Mesenchymal stem cell (in vitro differentiated cells and primary cell): ENCODE measurements at regions not wholly inside any gene's neighbourhood (a gene's known extent, or its start where the extent isn't known, plus 50 kb on each side); places are given as distances from the start of the nearest gene placed in this dataset.

Experiments
- DNase-seq: peaks from one replicate; pipeline ENCODE4 v3.0.0-alpha.2; 2013
- H2AFZ ChIP-seq: one replicate; pipeline ENCODE4 v1.6.1; 2013; ENCODE audit warnings: low read depth, mild to moderate bottlenecking, control low read depth, inconsistent platforms, low read length, moderate library complexity
- H2AK5ac ChIP-seq: 2 replicates; pipeline ENCODE4 v1.6.1; 2013; ENCODE audit warnings: low read length, moderate library complexity, mild to moderate bottlenecking, inconsistent platforms; ENCODE audit not compliant: severe bottlenecking
- H2BK120ac ChIP-seq: one replicate; pipeline ENCODE4 v1.6.1; 2013; ENCODE audit warnings: low read depth, mild to moderate bottlenecking, inconsistent platforms, low read length, moderate library complexity
- H2BK12ac ChIP-seq, 2 experiments: one replicate each; pipeline ENCODE4 v1.6.1; 2013; ENCODE audit warnings: inconsistent platforms in 2 of 2, low read length in 2 of 2, mild to moderate bottlenecking in 2 of 2, moderate library complexity in 2 of 2, control low read depth in 1 of 2
- H2BK15ac ChIP-seq: one replicate; pipeline ENCODE4 v1.6.1; 2013; ENCODE audit warnings: mild to moderate bottlenecking, low read depth, inconsistent platforms; ENCODE audit not compliant: poor library complexity, severe bottlenecking
- H2BK5ac ChIP-seq: 2 replicates; pipeline ENCODE4 v1.6.1; 2013; ENCODE audit warnings: low read depth, mild to moderate bottlenecking, low read length, control low read depth, inconsistent platforms; ENCODE audit not compliant: poor library complexity, severe bottlenecking
- H3K14ac ChIP-seq, 2 experiments: one replicate each; pipeline ENCODE4 v1.6.1; 2013; ENCODE audit warnings: inconsistent platforms in 2 of 2, low read length in 2 of 2, control low read depth in 1 of 2, mild to moderate bottlenecking in 1 of 2, moderate library complexity in 1 of 2
- H3K18ac ChIP-seq, 2 experiments: one replicate each; pipeline ENCODE4 v1.6.1; 2013; ENCODE audit warnings: inconsistent platforms in 2 of 2, low read length in 2 of 2, control low read depth in 1 of 2, low read depth in 1 of 2, mild to moderate bottlenecking in 1 of 2
- H3K23ac ChIP-seq, 2 experiments: one replicate each; pipeline ENCODE4 v1.6.1; 2013; ENCODE audit warnings: inconsistent platforms in 2 of 2, low read length in 2 of 2, mild to moderate bottlenecking in 2 of 2, moderate library complexity in 2 of 2, control low read depth in 1 of 2
- H3K27ac ChIP-seq: 2 replicates; pipeline ENCODE4 v1.5.1; 2013; ENCODE audit warnings: mild to moderate bottlenecking, moderate library complexity, low read length, control low read depth, inconsistent platforms; ENCODE audit not compliant: poor library complexity, severe bottlenecking
- H3K27me3 ChIP-seq, 2 experiments: 2 replicates each; pipeline versions ENCODE4 v1.6.1 to v1.7.0; 2013; ENCODE audit warnings: low read length in 2 of 2, mild to moderate bottlenecking in 2 of 2, moderate library complexity in 2 of 2, control low read depth in 1 of 2, inconsistent platforms in 1 of 2; ENCODE audit not compliant: control insufficient read depth in 1 of 2, insufficient read depth in 1 of 2
- H3K36me3 ChIP-seq, 2 experiments: 2 replicates each; pipeline versions ENCODE4 v1.6.1 to v1.7.0; 2013; ENCODE audit warnings: low read length in 2 of 2, control low read depth in 1 of 2, inconsistent platforms in 1 of 2, low read depth in 1 of 2, mild to moderate bottlenecking in 1 of 2; ENCODE audit not compliant: insufficient read depth in 2 of 2, control insufficient read depth in 1 of 2
- H3K4ac ChIP-seq, 2 experiments: one replicate each; pipeline ENCODE4 v1.6.1; 2013; ENCODE audit warnings: inconsistent platforms in 2 of 2, low read length in 2 of 2, mild to moderate bottlenecking in 2 of 2, moderate library complexity in 2 of 2, control low read depth in 1 of 2, low read depth in 1 of 2
- H3K4me1 ChIP-seq: 2 replicates; pipeline ENCODE4 v1.6.1; 2013; ENCODE audit warnings: low read depth, low read length, control low read depth; ENCODE audit not compliant: control insufficient read depth, insufficient read depth
- H3K4me2 ChIP-seq: 2 replicates; pipeline ENCODE4 v1.6.1; 2013; ENCODE audit warnings: low read length, mild to moderate bottlenecking, inconsistent platforms; ENCODE audit not compliant: poor library complexity, severe bottlenecking
- H3K4me3 ChIP-seq, 2 experiments: 2 replicates each; pipeline versions ENCODE4 v1.5.1 to v1.7.0; 2013; ENCODE audit warnings: low read length in 2 of 2, mild to moderate bottlenecking in 2 of 2, control low read depth in 1 of 2, low read depth in 1 of 2; ENCODE audit not compliant: insufficient read depth in 1 of 2
- H3K79me1 ChIP-seq: replicated peaks from 2 replicates; pipeline ENCODE4 v1.6.1; 2013; ENCODE audit warnings: mild to moderate bottlenecking, control low read depth, low read length, inconsistent platforms; ENCODE audit not compliant: poor library complexity, severe bottlenecking
- H3K9ac ChIP-seq: 2 replicates; pipeline ENCODE4 v1.7.0; 2013; ENCODE audit warnings: mild to moderate bottlenecking, low read length, moderate library complexity
- H3K9me3 ChIP-seq: 2 replicates; pipeline ENCODE4 v1.7.0; 2013; ENCODE audit warnings: mild to moderate bottlenecking, low read length; ENCODE audit not compliant: control insufficient read depth
- H4K8ac ChIP-seq: one replicate; pipeline ENCODE4 v1.6.1; 2013; ENCODE audit warnings: inconsistent platforms, mild to moderate bottlenecking, low read length, moderate library complexity
- H4K91ac ChIP-seq: one replicate; pipeline ENCODE4 v1.6.1; 2013; ENCODE audit warnings: mild to moderate bottlenecking, low read length, inconsistent platforms
- WGBS: methylation state at CpG from one replicate; pipeline ENCODE4 v1.1.7; 2013; ENCODE audit warnings: mixed read lengths; 5-methylcytosine and 5-hydroxymethylcytosine counted together

GRCh38 chr5:145591578-145591977 is 243.6 kb downstream of the PRELID2 start:
- no peak overlapping the region for H2BK5ac ChIP-seq

DNA sequence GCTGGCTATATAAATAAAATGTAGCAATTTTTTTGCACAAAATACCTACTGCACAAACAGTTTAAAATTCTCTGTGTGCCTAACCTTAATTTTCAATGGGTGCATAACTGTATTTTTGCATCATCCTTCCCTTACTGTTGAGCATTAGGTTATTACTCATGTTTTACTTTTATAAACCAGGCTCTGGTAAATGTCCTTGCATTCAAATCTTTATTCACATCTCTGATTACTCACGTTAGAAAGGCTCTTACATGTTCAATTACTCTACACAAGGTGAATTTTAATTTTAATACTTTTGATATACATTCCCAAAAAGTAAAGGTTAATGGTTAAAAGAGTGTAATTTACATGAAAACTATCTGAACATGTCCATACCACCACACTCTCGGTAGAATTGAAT is 246.1 kb downstream of the PRELID2 start:
- no peaks in the 10 kb centered on the region for H3K9me3 ChIP-seq
- H4K8ac ChIP-seq: no peak overlapping the region
- no peak overlapping the region for H4K91ac ChIP-seq
- no peak overlapping the region for H3K9ac ChIP-seq
- H2BK120ac ChIP-seq: no peak overlapping the region
- H3K18ac ChIP-seq: no peak overlapping the region
- H2AFZ ChIP-seq: no peak overlapping the region
- no peak for DNase-seq
- no peak overlapping the region for H3K4me2 ChIP-seq
- no peak overlapping the region for H2BK15ac ChIP-seq
- no peaks in the 10 kb centered on the region for H3K36me3 ChIP-seq
- WGBS: no CpG with 5 or more reads among the region's 2 CpGs
- no peak overlapping the region for H2AK5ac ChIP-seq
- H3K79me1 ChIP-seq: no peaks in the 10 kb centered on the region
- no peak overlapping the region for H3K4ac ChIP-seq
- peaks cover 2% of the 10 kb centered on the region for H3K4me1 ChIP-seq
- no peak overlapping the region for H3K27ac ChIP-seq
- no peak overlapping the region for H2BK5ac ChIP-seq
- H3K27me3 ChIP-seq: no peaks in the 10 kb centered on the region
- no peak overlapping the region for H3K14ac ChIP-seq
- H2BK12ac ChIP-seq: no peak overlapping the region
- no peak overlapping the region for H3K23ac ChIP-seq
- no peak overlapping the region for H3K4me3 ChIP-seq

More at GRCh38 chr5:145591578-145591977, 243.6 kb downstream of the PRELID2 start:
- no peak overlapping the region for H4K8ac ChIP-seq
- 73% methylated on average over 1 of the region's 1 CpG for WGBS
- no peaks in the 10 kb centered on the region for H3K79me1 ChIP-seq
- no peak overlapping the region for H3K4me2 ChIP-seq
- H2BK120ac ChIP-seq: no peak overlapping the region
- H3K18ac ChIP-seq: no peak overlapping the region
- no peak for DNase-seq
- no peak overlapping the region for H2BK15ac ChIP-seq
- peaks cover 2% of the 10 kb centered on the region for H3K4me1 ChIP-seq
- no peak overlapping the region for H3K27ac ChIP-seq
- H2AK5ac ChIP-seq: no peak overlapping the region
- no peak overlapping the region for H3K23ac ChIP-seq
- no peaks in the 10 kb centered on the region for H3K9me3 ChIP-seq
- H3K36me3 ChIP-seq: no peaks in the 10 kb centered on the region
- no peaks in the 10 kb centered on the region for H3K27me3 ChIP-seq
- H3K4me3 ChIP-seq: no peak overlapping the region
- H3K9ac ChIP-seq: no peak overlapping the region
- H2AFZ ChIP-seq: no peak overlapping the region
- no peak overlapping the region for H3K4ac ChIP-seq
- no peak overlapping the region for H4K91ac ChIP-seq
- no peak overlapping the region for H2BK12ac ChIP-seq
- H3K14ac ChIP-seq: no peak overlapping the region

- Histone ChIP-seq H3K18ac (no peak overlapping the region), H3K27me3 (no peaks in the 10 kb centered on the region), H3K36me3 (no peaks in the 10 kb centered on the region)
Observed at GRCh38 chr5:145588558-145588957, 246.6 kb downstream of the PRELID2 start.

GRCh38 chr5:145588113-145588512 is 247.0 kb downstream of the PRELID2 start:
- Histone ChIP-seq H3K14ac (no peak overlapping the region), H3K4me3 (peak overlapping the region in 1 of 2 experiments; percentile 12), H2BK12ac (no peak overlapping the region), H2BK15ac (no peak overlapping the region), H2AFZ (no peak overlapping the region), H3K9me3 (no peaks in the 10 kb centered on the region), H3K9ac (peak overlapping the region; percentile 52), H3K79me1 (no peaks in the 10 kb centered on the region), H2BK120ac (no peak overlapping the region), H3K23ac (no peak overlapping the region), H3K18ac (no peak overlapping the region), H3K27me3 (no peaks in the 10 kb centered on the region), H4K8ac (no peak overlapping the region), H2AK5ac (no peak overlapping the region), H3K4me1 (peaks cover 2% of the 10 kb centered on the region), H2BK5ac (no peak overlapping the region), H3K27ac (peak overlapping the region; percentile 69), H3K4ac (no peak overlapping the region), H4K91ac (no peak overlapping the region), H3K36me3 (no peaks in the 10 kb centered on the region), H3K4me2 (no peak overlapping the region)
- WGBS: 75% methylated on average over 2 of the region's 4 CpGs
- no peak for DNase-seq

More at GRCh38 chr5:145588558-145588957, 246.6 kb downstream of the PRELID2 start:
- Histone ChIP-seq H3K4me2 (no peak overlapping the region), H4K91ac (no peak overlapping the region), H3K4ac (no peak overlapping the region), H2AK5ac (no peak overlapping the region), H3K27ac (no peak overlapping the region), H2AFZ (no peak overlapping the region), H2BK15ac (no peak overlapping the region), H2BK5ac (no peak overlapping the region), H3K14ac (no peak overlapping the region), H3K23ac (no peak overlapping the region), H2BK12ac (peak overlapping the region in 1 of 2 experiments; percentile 18), H3K9ac (peak overlapping the region; percentile 52), H2BK120ac (no peak overlapping the region), H3K4me1 (peaks cover 2% of the 10 kb centered on the region), H3K79me1 (no peaks in the 10 kb centered on the region), H4K8ac (no peak overlapping the region), H3K4me3 (no peak overlapping the region), H3K9me3 (no peaks in the 10 kb centered on the region)
- WGBS: no CpG with 5 or more reads among the region's 2 CpGs
- no peak for DNase-seq
